Neural progenitor cell (in vitro differentiated cells): ENCODE measurements at regions not wholly inside any gene's neighbourhood (a gene's known extent, or its start where the extent isn't known, plus 50 kb on each side); places are given as distances from the start of the nearest gene placed in this dataset.

Experiments
- EZH2 ChIP-seq: fragments of 200-600 bp; sonication (generic); IDR thresholded peaks from 2 replicates; pipeline ENCODE4 v1.6.1; 2017; ENCODE audit warnings: antibody characterized with exemption, mild to moderate bottlenecking, moderate library complexity
- TF ChIP-seq, protein P1 (sequence below): fragments of 200-600 bp; sonication (generic); IDR thresholded peaks from 2 replicates; pipeline ENCODE4 v1.5.1; 2017; ENCODE audit warnings: antibody characterized with exemption, mild to moderate bottlenecking

DNA sequence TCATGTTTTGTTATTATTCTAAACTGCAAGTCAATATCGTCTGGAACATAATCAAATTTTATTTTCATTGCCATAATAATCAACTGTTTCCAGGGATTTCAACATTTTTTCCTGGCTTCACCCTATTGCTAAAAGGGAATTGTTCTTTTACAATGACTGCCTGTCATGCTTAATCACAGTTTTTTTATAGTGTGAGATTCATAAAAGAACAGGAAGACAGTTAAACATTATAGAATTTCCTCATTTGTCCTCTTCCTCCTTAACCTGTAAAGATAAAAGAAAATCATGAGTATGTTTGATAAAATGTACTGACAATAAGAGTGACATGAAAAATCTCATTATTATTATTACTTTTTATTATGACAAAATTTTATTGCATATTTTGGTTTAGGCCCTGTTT, 73.3 kb upstream of the CENPW start:
- TF ChIP-seq, protein P1, sequence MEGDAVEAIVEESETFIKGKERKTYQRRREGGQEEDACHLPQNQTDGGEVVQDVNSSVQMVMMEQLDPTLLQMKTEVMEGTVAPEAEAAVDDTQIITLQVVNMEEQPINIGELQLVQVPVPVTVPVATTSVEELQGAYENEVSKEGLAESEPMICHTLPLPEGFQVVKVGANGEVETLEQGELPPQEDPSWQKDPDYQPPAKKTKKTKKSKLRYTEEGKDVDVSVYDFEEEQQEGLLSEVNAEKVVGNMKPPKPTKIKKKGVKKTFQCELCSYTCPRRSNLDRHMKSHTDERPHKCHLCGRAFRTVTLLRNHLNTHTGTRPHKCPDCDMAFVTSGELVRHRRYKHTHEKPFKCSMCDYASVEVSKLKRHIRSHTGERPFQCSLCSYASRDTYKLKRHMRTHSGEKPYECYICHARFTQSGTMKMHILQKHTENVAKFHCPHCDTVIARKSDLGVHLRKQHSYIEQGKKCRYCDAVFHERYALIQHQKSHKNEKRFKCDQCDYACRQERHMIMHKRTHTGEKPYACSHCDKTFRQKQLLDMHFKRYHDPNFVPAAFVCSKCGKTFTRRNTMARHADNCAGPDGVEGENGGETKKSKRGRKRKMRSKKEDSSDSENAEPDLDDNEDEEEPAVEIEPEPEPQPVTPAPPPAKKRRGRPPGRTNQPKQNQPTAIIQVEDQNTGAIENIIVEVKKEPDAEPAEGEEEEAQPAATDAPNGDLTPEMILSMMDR: no peak
- no peak for TF ChIP-seq EZH2
